HEK293T (cell line): ENCODE measurements at regions not wholly inside any gene's neighbourhood (a gene's known extent, or its start where the extent isn't known, plus 50 kb on each side); places are given as distances from the start of the nearest gene placed in this dataset.

Experiments used
- ARNT ChIP-seq: fragments of 450-650 bp; IDR thresholded peaks from 2 replicates; pipeline ENCODE4 v1.6.1; 2017; ENCODE audit warnings: mild to moderate bottlenecking
- BHLHE40 ChIP-seq: fragments of 450-650 bp; IDR thresholded peaks from 2 replicates; pipeline ENCODE4 v1.6.1; 2016; ENCODE audit warnings: mild to moderate bottlenecking, moderate library complexity, borderline replicate concordance
- CTBP1 ChIP-seq: fragments of 450-650 bp; IDR thresholded peaks from 2 replicates; pipeline ENCODE4 v1.6.1; 2016; ENCODE audit warnings: borderline replicate concordance
- ELF4 ChIP-seq: fragments of 450-650 bp; IDR thresholded peaks from 2 replicates; pipeline ENCODE4 v1.6.1; 2017; ENCODE audit warnings: antibody characterized with exemption
- FOXA1 ChIP-seq: fragments of 450-650 bp; IDR thresholded peaks from 2 replicates; pipeline ENCODE4 v1.6.1; 2016; ENCODE audit warnings: mild to moderate bottlenecking
- FOXK2 ChIP-seq: fragments of 450-650 bp; IDR thresholded peaks from 2 replicates; pipeline ENCODE4 v1.6.1; 2016; ENCODE audit warnings: mild to moderate bottlenecking
- FOXM1 ChIP-seq: fragments of 450-650 bp; IDR thresholded peaks from 2 replicates; pipeline ENCODE4 v1.6.1; 2017; ENCODE audit warnings: mild to moderate bottlenecking, borderline replicate concordance
- L3MBTL2 ChIP-seq: fragments of 450-650 bp; conservative IDR thresholded peaks from 2 replicates; pipeline ENCODE4 v1.6.1; 2016; ENCODE audit warnings: mild to moderate bottlenecking
- NFRKB ChIP-seq: fragments of 450-650 bp; IDR thresholded peaks from 2 replicates; pipeline ENCODE4 v1.6.1; 2016; ENCODE audit warnings: mild to moderate bottlenecking, moderate library complexity
- PKNOX1 ChIP-seq: fragments of 450-650 bp; IDR thresholded peaks from 2 replicates; pipeline ENCODE4 v1.6.1; 2016
- SP1 ChIP-seq: fragments of 450-650 bp; IDR thresholded peaks from 2 replicates; pipeline ENCODE4 v1.6.1; 2017
- SUZ12 ChIP-seq: fragments of 450-650 bp; IDR thresholded peaks from 2 replicates; pipeline ENCODE4 v1.6.1; 2016; ENCODE audit warnings: mild to moderate bottlenecking
- TARDBP ChIP-seq: fragments of 450-650 bp; IDR thresholded peaks from 2 replicates; pipeline ENCODE4 v1.6.1; 2016
- ZNF384 ChIP-seq: fragments of 450-650 bp; IDR thresholded peaks from 2 replicates; pipeline ENCODE4 v1.6.1; 2016

- TF ChIP-seq BHLHE40, result no peak
- no peak for TF ChIP-seq SP1
- no peak for TF ChIP-seq ARNT
- TF ChIP-seq SUZ12, result no peak
- no peak for TF ChIP-seq NFRKB
- TF ChIP-seq TARDBP, result no peak
- no peak for TF ChIP-seq PKNOX1
- no peak for TF ChIP-seq FOXA1
- TF ChIP-seq FOXM1, result no peak
- no peak for TF ChIP-seq ZNF384
- TF ChIP-seq CTBP1, result no peak
- no peak for TF ChIP-seq ELF4
- TF ChIP-seq L3MBTL2, result no peak
- TF ChIP-seq FOXK2, result no peak
These were observed 1003.3 kb downstream of the TBC1D22A start for GRCh38 chr22:47765757-47766156.
